H9 (cell line): ENCODE measurements at regions not wholly inside any gene's neighbourhood (a gene's known extent, or its start where the extent isn't known, plus 50 kb on each side); places are given as distances from the start of the nearest gene placed in this dataset.

Source experiments
- DNase-seq: peaks from one replicate; pipeline ENCODE4 v3.0.0-alpha.2; 2017
- H2AFZ ChIP-seq: one replicate; pipeline ENCODE4 v1.6.1; 2013; ENCODE audit warnings: mild to moderate bottlenecking, low read length, control low read depth, moderate library complexity
- H2AK5ac ChIP-seq: 2 replicates; pipeline ENCODE4 v1.6.1; 2013; ENCODE audit warnings: low read length, control low read depth, mixed read lengths; ENCODE audit not compliant: insufficient read length
- H2BK120ac ChIP-seq: one replicate; pipeline ENCODE4 v1.6.1; 2013; ENCODE audit warnings: low read depth, mild to moderate bottlenecking, low read length, control low read depth, inconsistent platforms; ENCODE audit not compliant: poor library complexity, severe bottlenecking
- H2BK12ac ChIP-seq: 2 replicates; pipeline ENCODE4 v1.6.1; 2013; ENCODE audit warnings: low read length, control low read depth, mixed read lengths, low read depth; ENCODE audit not compliant: insufficient read length
- H2BK15ac ChIP-seq: 2 replicates; pipeline ENCODE4 v1.6.1; 2013; ENCODE audit warnings: low read depth, low read length, control low read depth
- H2BK20ac ChIP-seq: one replicate; pipeline ENCODE4 v1.6.1; 2013; ENCODE audit warnings: low read depth, mild to moderate bottlenecking, low read length, control low read depth, inconsistent platforms; ENCODE audit not compliant: poor library complexity, severe bottlenecking
- H2BK5ac ChIP-seq: 2 replicates; pipeline ENCODE4 v1.6.1; 2013; ENCODE audit warnings: low read length, control low read depth, mixed read lengths; ENCODE audit not compliant: insufficient read length
- H3K14ac ChIP-seq: 2 replicates; pipeline ENCODE4 v1.6.1; 2013; ENCODE audit warnings: low read length, control low read depth; ENCODE audit not compliant: insufficient read depth
- H3K18ac ChIP-seq: 2 replicates; pipeline ENCODE4 v1.6.1; 2013; ENCODE audit warnings: low read depth, mild to moderate bottlenecking, mixed read lengths, low read length, control low read depth; ENCODE audit not compliant: insufficient read length
- H3K23ac ChIP-seq: 2 replicates; pipeline ENCODE4 v1.6.1; 2013; ENCODE audit warnings: low read length, control low read depth, mixed read lengths, low read depth; ENCODE audit not compliant: insufficient read length
- H3K23me2 ChIP-seq: 2 replicates; pipeline ENCODE4 v1.6.1; 2013; ENCODE audit warnings: low read depth, mild to moderate bottlenecking, mixed read lengths, low read length, control low read depth; ENCODE audit not compliant: insufficient read length, poor library complexity, severe bottlenecking
- H3K27ac ChIP-seq: 2 replicates; pipeline ENCODE4 v1.5.1; 2013; ENCODE audit warnings: low read length, control low read depth, mixed read lengths, low read depth; ENCODE audit not compliant: insufficient read length
- H3K27me3 ChIP-seq: 2 replicates; pipeline ENCODE4 v1.6.1; 2013; ENCODE audit warnings: low read length, control low read depth, inconsistent platforms; ENCODE audit not compliant: insufficient read depth
- H3K4ac ChIP-seq: 2 replicates; pipeline ENCODE4 v1.6.1; 2013; ENCODE audit warnings: low read depth, mild to moderate bottlenecking, control low read depth, inconsistent platforms, low read length, moderate library complexity
- H3K4me1 ChIP-seq: 2 replicates; pipeline ENCODE4 v1.6.1; 2013; ENCODE audit warnings: low read length, control low read depth, inconsistent platforms; ENCODE audit not compliant: insufficient read depth
- H3K4me2 ChIP-seq: 2 replicates; pipeline ENCODE4 v1.6.1; 2013; ENCODE audit warnings: low read length, control low read depth, mixed read lengths; ENCODE audit not compliant: insufficient read length, insufficient read depth
- H3K56ac ChIP-seq: 2 replicates; pipeline ENCODE4 v1.6.1; 2013; ENCODE audit warnings: low read depth, mild to moderate bottlenecking, mixed read lengths, low read length, control low read depth; ENCODE audit not compliant: insufficient read length
- H3K79me1 ChIP-seq: 2 replicates; pipeline ENCODE4 v1.6.1; 2013; ENCODE audit warnings: low read depth, mild to moderate bottlenecking, moderate library complexity, low read length, control low read depth, inconsistent platforms; ENCODE audit not compliant: insufficient read depth, poor library complexity, severe bottlenecking
- H3K79me2 ChIP-seq: 2 replicates; pipeline ENCODE4 v1.6.1; 2013; ENCODE audit warnings: low read length, control low read depth, inconsistent platforms; ENCODE audit not compliant: insufficient read depth
- H3K9ac ChIP-seq: 2 replicates; pipeline ENCODE4 v1.6.1; 2013; ENCODE audit warnings: low read length, control low read depth, mixed read lengths; ENCODE audit not compliant: insufficient read length; ENCODE audit errors: extremely low read depth
- H3K9me3 ChIP-seq: one replicate; pipeline ENCODE4 v1.6.1; 2013; ENCODE audit warnings: low read depth, low read length, inconsistent platforms; ENCODE audit not compliant: control insufficient read depth
- H3T11ph ChIP-seq: one replicate; pipeline ENCODE4 v1.6.1; 2013; ENCODE audit warnings: mild to moderate bottlenecking, low read length, control low read depth, inconsistent platforms
- H4K20me1 ChIP-seq: one replicate; pipeline ENCODE4 v1.6.1; 2013; ENCODE audit not compliant: control insufficient read depth, insufficient read length, insufficient read depth
- H4K5ac ChIP-seq: 2 replicates; pipeline ENCODE4 v1.6.1; 2013; ENCODE audit warnings: low read depth, mild to moderate bottlenecking, mixed read lengths, low read length, control low read depth; ENCODE audit not compliant: insufficient read length
- H4K8ac ChIP-seq: replicated peaks from 2 replicates; pipeline ENCODE4 v1.6.1; 2013; ENCODE audit warnings: low read length, control low read depth, mixed read lengths, low read depth; ENCODE audit not compliant: insufficient read length
- H4K91ac ChIP-seq: 2 replicates; pipeline ENCODE4 v1.6.1; 2013; ENCODE audit warnings: low read depth, mild to moderate bottlenecking, moderate library complexity, mixed read lengths, low read length, control low read depth; ENCODE audit not compliant: insufficient read length
- H3K27ac Mint-ChIP-seq, 3 experiments: 2 replicates in 2 of 3; 3 replicates in 1 of 3; pipeline ENCODE4 v1.8.0; 2020 to 2021; ENCODE audit warnings: mixed read lengths in 3 of 3, mild to moderate bottlenecking in 1 of 3, moderate library complexity in 1 of 3
- H3K27me3 Mint-ChIP-seq: 2 replicates; pipeline ENCODE4 v1.8.0; 2021; ENCODE audit warnings: low read depth, mild to moderate bottlenecking, moderate library complexity, mixed read lengths
- H3K36me3 Mint-ChIP-seq, 3 experiments: 2 replicates in 2 of 3; 3 replicates in 1 of 3; pipeline ENCODE4 v1.8.0; 2020 to 2021; ENCODE audit warnings: low read depth in 3 of 3, mixed read lengths in 3 of 3; ENCODE audit not compliant: insufficient read depth in 1 of 3
- H3K4me1 Mint-ChIP-seq, 2 experiments: 2 replicates each; pipeline ENCODE4 v1.8.0; 2020; ENCODE audit warnings: mixed read lengths in 2 of 2
- H3K4me3 Mint-ChIP-seq, 2 experiments: 2 replicates in 1 of 2; 3 replicates in 1 of 2; pipeline ENCODE4 v1.8.0; 2020 to 2021; ENCODE audit warnings: mild to moderate bottlenecking in 2 of 2, mixed read lengths in 2 of 2, moderate library complexity in 1 of 2
- H3K9me3 Mint-ChIP-seq, 2 experiments: 2 replicates in 1 of 2; 3 replicates in 1 of 2; pipeline ENCODE4 v1.8.0; 2020; ENCODE audit warnings: mild to moderate bottlenecking in 2 of 2, mixed read lengths in 2 of 2, moderate library complexity in 1 of 2
- WGBS: extraction: QIAGEN DNeasy Blood & Tissue Kit; methylation state at CpG from one replicate; pipeline ENCODE4 v1.1.7; 2013; ENCODE audit warnings: missing lambda C conversion rate, low lambda C conversion rate, mixed read lengths; ENCODE audit not compliant: insufficient read length; ENCODE audit errors: extremely low coverage; 5-methylcytosine and 5-hydroxymethylcytosine counted together
- TF ChIP-seq, protein P1 (sequence below): fragments of 200-600 bp; sonication (generic); conservative IDR thresholded peaks from 3 replicates; pipeline ENCODE4 v1.8.0; 2021; ENCODE audit warnings: antibody characterized with exemption, mild to moderate bottlenecking

DNA sequence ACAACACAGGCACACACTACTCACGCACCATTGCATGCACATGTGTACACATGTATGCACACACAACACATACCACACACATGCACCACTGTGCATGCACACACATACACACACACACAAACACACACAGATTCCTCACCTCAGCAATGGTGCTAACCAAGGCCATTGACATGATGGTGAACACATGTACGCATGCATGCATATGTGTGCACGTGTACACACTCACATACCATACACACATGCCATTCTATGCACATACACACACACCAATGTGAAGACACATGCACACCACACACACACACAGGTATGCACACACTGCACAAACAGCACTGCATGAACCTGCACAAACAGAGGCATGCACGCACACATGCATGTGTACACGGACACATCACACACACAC is 976.0 kb downstream of the DCDC2C start:
- no peak overlapping the region for H3K9ac ChIP-seq

More for the DNA sequence above, 976.0 kb downstream of the DCDC2C start:
- H3K27me3 Mint-ChIP-seq = no peaks in the 10 kb centered on the region
- no peak overlapping the region for H3K4me3 Mint-ChIP-seq
- Histone ChIP-seq H2AFZ (no peak overlapping the region), H2BK15ac (no peak overlapping the region), H4K5ac (no peak overlapping the region), H2BK12ac (no peak overlapping the region), H3K23ac (no peak overlapping the region), H2BK120ac (no peak overlapping the region), H3K27me3 (no peaks in the 10 kb centered on the region), H3K4me1 (no peaks in the 10 kb centered on the region), H3K4me2 (no peak overlapping the region), H2AK5ac (no peak overlapping the region), H4K91ac (no peak overlapping the region), H3K18ac (no peak overlapping the region), H3K79me2 (no peaks in the 10 kb centered on the region; the same call in 1 of the 2 replicates), H3K14ac (no peak overlapping the region), H3K4ac (no peak overlapping the region), H3K79me1 (no peaks in the 10 kb centered on the region), H3T11ph (no peak overlapping the region), H3K23me2 (no peaks in the 10 kb centered on the region), H3K9me3 (no peaks in the 10 kb centered on the region), H2BK5ac (no peak overlapping the region), H4K8ac (no peak overlapping the region), H3K27ac (no peak overlapping the region), H2BK20ac (no peak overlapping the region), H4K20me1 (no peaks in the 10 kb centered on the region), H3K56ac (no peak overlapping the region)
- no peaks in the 10 kb centered on the region for H3K36me3 Mint-ChIP-seq
- TF ChIP-seq, protein P1, sequence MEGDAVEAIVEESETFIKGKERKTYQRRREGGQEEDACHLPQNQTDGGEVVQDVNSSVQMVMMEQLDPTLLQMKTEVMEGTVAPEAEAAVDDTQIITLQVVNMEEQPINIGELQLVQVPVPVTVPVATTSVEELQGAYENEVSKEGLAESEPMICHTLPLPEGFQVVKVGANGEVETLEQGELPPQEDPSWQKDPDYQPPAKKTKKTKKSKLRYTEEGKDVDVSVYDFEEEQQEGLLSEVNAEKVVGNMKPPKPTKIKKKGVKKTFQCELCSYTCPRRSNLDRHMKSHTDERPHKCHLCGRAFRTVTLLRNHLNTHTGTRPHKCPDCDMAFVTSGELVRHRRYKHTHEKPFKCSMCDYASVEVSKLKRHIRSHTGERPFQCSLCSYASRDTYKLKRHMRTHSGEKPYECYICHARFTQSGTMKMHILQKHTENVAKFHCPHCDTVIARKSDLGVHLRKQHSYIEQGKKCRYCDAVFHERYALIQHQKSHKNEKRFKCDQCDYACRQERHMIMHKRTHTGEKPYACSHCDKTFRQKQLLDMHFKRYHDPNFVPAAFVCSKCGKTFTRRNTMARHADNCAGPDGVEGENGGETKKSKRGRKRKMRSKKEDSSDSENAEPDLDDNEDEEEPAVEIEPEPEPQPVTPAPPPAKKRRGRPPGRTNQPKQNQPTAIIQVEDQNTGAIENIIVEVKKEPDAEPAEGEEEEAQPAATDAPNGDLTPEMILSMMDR = no peak
- H3K4me1 Mint-ChIP-seq = peaks cover 3 to 6% of the 10 kb centered on the region in 2 experiments
- no CpG with 5 or more reads among the region's 5 CpGs for WGBS
- DNase-seq = no peak
- no peak overlapping the region for H3K27ac Mint-ChIP-seq
- no peaks in the 10 kb centered on the region; a peak in 1 of 5 replicates for H3K9me3 Mint-ChIP-seq
